NCI-H345 treated with DMSO at 0.1 percent for 48 hours (cell line): ENCODE measurements at regions not wholly inside any gene's neighbourhood (a gene's known extent, or its start where the extent isn't known, plus 50 kb on each side); places are given as distances from the start of the nearest gene placed in this dataset.
"Not testable (repeated sequence)": the region's sequence is repeated elsewhere in the genome, so short reads cannot be mapped to it uniquely, and the experiment has no call there.

Experiments used
- DNase-seq: peaks from one replicate; lab custom pipeline; 2025; ENCODE audit not compliant: unreplicated experiment; lab: John Stamatoyannopoulos, UW

- no peak for DNase-seq
Observed at GRCh38 chr6:92648364-92649086, 770.8 kb downstream of the EPHA7 start.

- DNase-seq, result no peak
Observed at GRCh38 chr6:92647630-92648029, 771.7 kb downstream of the EPHA7 start.

GRCh38 chr6:92644104-92644791 is 775.1 kb downstream of the EPHA7 start:
- DNase-seq, result not testable (repeated sequence)

DNA sequence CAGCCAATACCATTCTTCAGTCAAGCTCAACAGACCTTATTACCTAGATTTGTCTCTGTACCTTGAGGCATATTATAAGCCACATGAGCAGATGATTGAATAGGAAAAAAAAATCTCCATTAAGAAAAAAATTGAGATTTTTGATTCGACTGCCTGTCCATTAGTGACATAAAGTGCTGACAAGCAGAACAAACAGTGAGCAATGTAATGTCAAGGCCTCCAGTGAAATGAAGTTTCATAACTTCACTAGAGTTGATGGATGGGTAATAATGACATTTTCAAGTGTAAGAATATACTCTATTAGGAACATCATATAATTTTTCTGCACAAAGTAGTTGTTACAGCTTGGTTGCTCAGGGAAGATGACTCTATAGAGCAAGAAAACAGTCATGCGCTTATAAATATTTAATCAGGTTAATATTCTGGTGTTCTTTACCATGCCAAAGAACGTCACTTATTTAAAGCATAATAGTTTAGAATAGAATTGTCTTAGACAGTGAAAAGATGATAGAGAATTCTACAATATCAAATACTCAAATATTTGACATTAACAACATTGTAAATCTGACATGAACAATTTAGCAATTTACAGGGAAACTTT is 783.7 kb downstream of the EPHA7 start:
- no peak for DNase-seq

GRCh38 chr6:92634561-92634960 is 784.8 kb downstream of the EPHA7 start:
- DNase-seq, result no peak

GRCh38 chr6:92623431-92623830 is 795.9 kb downstream of the EPHA7 start:
- no peak for DNase-seq

DNA sequence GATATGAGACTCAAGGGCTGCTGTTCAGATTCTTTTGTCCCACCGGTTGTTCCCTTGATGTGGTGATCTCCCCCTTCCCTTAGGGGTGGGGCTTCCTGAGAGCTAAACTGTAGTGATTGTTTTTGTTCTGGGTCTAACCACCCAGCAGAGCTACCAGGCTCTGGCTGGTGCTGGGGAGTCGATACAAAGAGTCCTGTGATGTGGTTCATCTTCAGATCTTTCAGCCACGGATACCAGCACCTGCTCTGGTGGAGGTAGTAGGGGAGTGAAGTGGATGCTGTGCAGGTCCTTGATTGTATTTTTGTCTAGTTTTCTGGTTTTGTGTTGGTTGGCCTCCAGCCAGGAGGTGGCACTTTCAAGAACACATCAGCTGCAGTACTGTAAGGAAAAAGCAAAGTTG is 801.6 kb downstream of the EPHA7 start:
- no peak for DNase-seq

GRCh38 chr6:92608751-92609150 is 810.6 kb downstream of the EPHA7 start:
- no peak for DNase-seq

GRCh38 chr6:92593201-92593600 is 826.2 kb downstream of the EPHA7 start:
- DNase-seq, result no peak

DNA sequence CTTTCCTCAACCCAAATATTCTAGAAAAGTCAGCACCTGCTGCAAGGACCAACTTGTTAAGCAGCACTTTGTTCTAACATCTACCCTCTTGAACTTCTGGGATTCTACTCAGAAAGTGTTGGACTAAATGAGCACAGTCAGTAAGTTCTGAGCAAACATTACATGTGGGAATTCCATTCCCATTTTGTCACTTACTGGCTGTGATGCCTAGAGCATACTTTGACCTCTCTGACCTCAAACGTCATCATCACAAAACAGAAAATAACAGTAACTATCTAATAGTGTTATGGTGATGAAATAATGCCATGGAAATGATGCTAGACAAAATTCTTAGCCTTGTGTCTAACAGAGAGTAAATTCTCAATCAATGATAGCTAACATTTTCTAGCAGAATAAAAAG is 829.4 kb downstream of the EPHA7 start:
- no peak for DNase-seq

DNA sequence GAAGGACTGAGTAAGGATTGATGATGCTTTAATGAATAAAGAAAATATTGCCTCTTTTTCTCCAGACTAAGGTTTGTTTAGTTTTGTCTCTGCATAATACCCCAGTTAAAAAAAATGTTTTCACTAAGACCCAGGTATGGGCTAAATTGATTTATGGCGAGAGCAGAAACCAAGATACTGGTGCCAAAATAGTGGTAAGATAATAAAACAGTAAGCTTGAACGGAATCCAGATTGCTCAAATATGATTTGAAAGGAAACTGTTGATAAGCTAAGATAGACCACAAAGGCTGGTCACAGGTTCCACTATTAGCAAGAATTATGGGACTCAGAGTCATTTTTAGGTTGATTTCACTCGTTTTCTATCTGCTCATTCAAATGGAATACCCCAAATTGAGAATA is 831.2 kb downstream of the EPHA7 start:
- DNase-seq, result no peak

DNA sequence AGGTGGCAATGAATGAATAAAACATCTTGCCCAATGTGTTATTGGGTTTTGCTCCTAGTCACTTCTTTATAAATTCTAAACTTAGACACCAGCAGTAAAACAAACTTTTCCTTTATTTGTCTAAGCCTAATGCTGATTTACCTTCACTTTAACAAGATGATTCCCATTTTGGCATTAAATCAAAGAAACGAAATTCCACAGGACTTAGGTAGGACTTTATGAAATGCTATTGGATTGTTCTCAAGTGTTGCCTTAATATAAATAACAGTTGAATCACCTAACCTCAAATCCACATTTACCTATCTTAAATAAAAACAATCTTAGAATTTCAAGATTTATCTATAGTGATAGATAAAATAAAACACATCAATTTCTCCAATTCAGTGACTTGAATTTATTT is 831.8 kb downstream of the EPHA7 start:
- no peak for DNase-seq

DNA sequence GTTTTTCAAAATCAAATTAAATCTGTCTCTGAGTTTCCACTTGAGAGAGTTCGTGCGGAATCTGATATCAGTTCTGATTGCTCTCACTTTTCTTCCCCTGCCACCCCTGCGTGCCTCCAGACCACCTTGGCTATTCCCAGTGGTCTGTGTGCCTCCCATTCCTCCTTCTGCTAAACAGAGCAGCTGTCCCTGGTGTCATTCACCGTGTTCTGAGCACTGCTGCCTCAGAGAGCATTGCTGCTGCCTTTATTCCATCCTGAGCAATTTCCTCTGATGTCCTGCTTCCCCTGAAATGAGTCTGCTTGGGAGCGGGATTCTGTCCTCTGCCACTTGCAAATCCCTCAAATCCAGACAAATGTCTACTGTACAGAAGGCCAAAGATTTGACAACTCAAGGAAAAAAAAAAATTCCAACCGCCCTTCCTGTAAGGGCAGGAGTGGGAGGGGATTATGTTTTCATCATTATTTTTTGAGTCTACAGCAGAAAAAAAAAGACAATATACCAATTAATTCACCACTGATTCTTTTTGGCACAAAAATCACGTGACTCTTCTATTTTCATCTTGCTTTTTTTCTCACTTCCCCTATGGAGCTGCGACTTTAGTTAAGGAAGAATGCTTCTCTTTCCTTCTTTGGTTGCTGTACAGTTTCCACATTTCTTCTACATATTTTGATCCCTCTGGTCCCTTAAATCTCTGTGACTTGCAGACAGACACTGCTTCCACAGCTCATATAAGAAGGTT is 833.0 kb downstream of the EPHA7 start:
- no peak for DNase-seq

- DNase-seq, result no peak
Observed at GRCh38 chr6:92582211-92582610, 837.1 kb downstream of the EPHA7 start.

GRCh38 chr6:92577077-92577719 is 842.2 kb downstream of the EPHA7 start:
- DNase-seq, result no peak

GRCh38 chr6:92568541-92568940 is 850.8 kb downstream of the EPHA7 start:
- no peak for DNase-seq

DNA sequence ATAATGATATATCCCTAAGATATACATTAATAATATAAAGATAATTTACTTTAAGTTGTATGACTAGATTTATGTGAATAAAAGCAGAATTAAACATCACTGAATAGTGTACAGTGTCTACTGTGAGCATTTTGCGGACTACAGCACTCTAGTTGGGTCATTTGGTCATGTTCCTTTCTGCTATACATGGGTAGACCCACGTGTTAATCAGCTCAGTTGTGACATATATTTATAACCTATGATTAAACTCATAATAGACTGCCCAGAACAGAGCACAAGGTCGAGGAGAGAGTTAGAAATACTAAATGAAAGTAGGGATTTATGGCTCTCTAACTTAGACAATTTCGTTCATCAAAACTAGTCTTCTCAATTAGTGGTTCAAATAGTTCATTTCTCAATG is 852.7 kb downstream of the EPHA7 start:
- no peak for DNase-seq

DNA sequence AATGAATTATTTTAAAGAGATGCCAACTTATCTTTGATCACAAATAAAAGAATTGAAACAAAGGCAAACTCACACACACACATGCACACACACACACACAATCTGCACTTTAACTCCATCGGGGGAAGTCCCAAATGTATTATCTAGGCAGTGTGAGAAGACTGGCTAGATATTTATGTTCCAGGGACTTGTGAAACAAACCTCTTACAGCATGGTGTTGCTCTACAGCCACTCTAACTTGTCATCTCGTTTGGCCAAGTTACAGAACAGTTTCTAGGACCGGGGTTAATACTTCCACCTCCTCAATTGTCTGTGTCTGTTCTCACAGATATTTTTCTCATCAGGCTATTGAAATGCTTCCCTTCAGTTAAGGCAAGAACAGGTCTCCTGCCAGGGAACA is 855.0 kb downstream of the EPHA7 start:
- DNase-seq, result no peak

DNA sequence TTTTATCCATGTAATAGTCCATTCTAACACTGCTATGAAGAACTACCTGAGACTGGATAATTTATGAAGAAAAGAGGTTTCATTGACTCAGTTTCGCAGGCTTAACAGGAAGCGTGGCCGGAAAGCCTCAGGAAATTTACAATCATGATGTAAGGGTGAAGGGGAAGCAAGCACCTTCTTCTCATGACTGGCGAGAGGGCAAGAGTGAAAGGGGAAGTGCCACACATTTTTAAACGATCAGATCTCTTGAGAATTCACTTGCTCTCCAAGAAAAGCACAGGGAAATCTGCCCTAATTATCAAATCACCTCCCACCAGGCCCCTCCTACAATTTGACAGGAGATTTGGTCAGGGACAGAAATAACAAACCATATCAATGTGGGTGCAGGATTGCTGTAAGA is 859.7 kb downstream of the EPHA7 start:
- no peak for DNase-seq

- no peak for DNase-seq
Observed at GRCh38 chr6:92559003-92559402, 860.4 kb downstream of the EPHA7 start.

DNA sequence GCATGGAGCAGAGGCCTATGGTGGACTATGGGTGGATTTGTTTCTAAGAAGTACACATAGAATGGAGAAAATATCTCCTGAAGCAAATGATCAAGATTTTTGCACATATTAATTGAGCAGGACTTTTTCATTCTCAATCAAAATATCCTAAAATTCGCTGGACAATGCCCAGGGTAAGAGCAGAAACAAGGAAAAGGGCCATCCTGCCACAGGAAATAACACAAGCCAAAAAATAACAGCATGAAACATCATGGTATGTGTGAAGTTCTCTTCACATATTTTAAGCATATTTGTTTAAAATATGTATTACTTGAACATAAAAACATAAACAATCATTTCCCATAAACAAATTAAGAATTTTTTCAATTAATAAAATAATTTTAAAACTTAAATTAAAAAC is 868.9 kb downstream of the EPHA7 start:
- DNase-seq, result no peak
